ENCODE measurements at regions not wholly inside any gene's neighbourhood (a gene's known extent, or its start where the extent isn't known, plus 50 kb on each side); places are given as distances from the start of the nearest gene placed in this dataset.

- Histone ChIP-seq H3K4me3 (ENCODE audit: extremely low read depth, insufficient read depth, low read length, poor library complexity, severe bottlenecking) (no peak overlapping the region), H3K27ac (ENCODE audit: low read depth, low read length, severe bottlenecking) (no peak overlapping the region), H3K4me1 (ENCODE audit: control insufficient read depth, insufficient read depth, low read length, poor library complexity, severe bottlenecking) (no peaks in the 10 kb centered on the region), H3K36me3 (ENCODE audit: control insufficient read depth, insufficient read depth, low read length) (no peaks in the 10 kb centered on the region), H3K9me3 (ENCODE audit: control insufficient read depth, low read length) (no peaks in the 10 kb centered on the region)
These were observed 159.9 kb upstream of the MEIS2 start for GRCh38 chr15:37260255-37260654.

- Histone ChIP-seq H3K36me3 (ENCODE audit: control insufficient read depth, insufficient read depth, low read length) (no peaks in the 10 kb centered on the region), H3K9me3 (ENCODE audit: control insufficient read depth, low read length) (no peaks in the 10 kb centered on the region), H3K4me1 (ENCODE audit: control insufficient read depth, insufficient read depth, low read length, poor library complexity, severe bottlenecking) (no peaks in the 10 kb centered on the region), H3K4me3 (ENCODE audit: extremely low read depth, insufficient read depth, low read length, poor library complexity, severe bottlenecking) (no peak overlapping the region), H3K27ac (ENCODE audit: low read depth, low read length, severe bottlenecking) (no peak overlapping the region)
- WGBS, 2 experiments (ENCODE audit: insufficient coverage in 2 of 2) = 92 to 100% methylated on average over 1 of the region's 4 CpGs
These were observed 161.3 kb upstream of the MEIS2 start for GRCh38 chr15:37261685-37262084.

- no peak overlapping the region for H3K4me3 ChIP-seq (ENCODE audit: extremely low read depth, insufficient read depth, low read length, poor library complexity, severe bottlenecking)
- no peaks in the 10 kb centered on the region for H3K9me3 ChIP-seq (ENCODE audit: control insufficient read depth, low read length)
- H3K27ac ChIP-seq (ENCODE audit: low read depth, low read length, severe bottlenecking) = no peak overlapping the region
- H3K4me1 ChIP-seq (ENCODE audit: control insufficient read depth, insufficient read depth, low read length, poor library complexity, severe bottlenecking) = no peaks in the 10 kb centered on the region
- H3K36me3 ChIP-seq (ENCODE audit: control insufficient read depth, insufficient read depth, low read length) = no peaks in the 10 kb centered on the region
- 91 to 100% methylated on average over 1 of the region's 3 CpGs for WGBS, 2 experiments (ENCODE audit: insufficient coverage in 2 of 2)
These were observed 162.7 kb upstream of the MEIS2 start for GRCh38 chr15:37262922-37263608.

- Histone ChIP-seq H3K36me3 (ENCODE audit: control insufficient read depth, insufficient read depth, low read length) (no peaks in the 10 kb centered on the region), H3K27ac (ENCODE audit: low read depth, low read length, severe bottlenecking) (no peak overlapping the region), H3K4me3 (ENCODE audit: extremely low read depth, insufficient read depth, low read length, poor library complexity, severe bottlenecking) (no peak overlapping the region), H3K9me3 (ENCODE audit: control insufficient read depth, low read length) (no peaks in the 10 kb centered on the region), H3K4me1 (ENCODE audit: control insufficient read depth, insufficient read depth, low read length, poor library complexity, severe bottlenecking) (no peaks in the 10 kb centered on the region)
- WGBS, 2 experiments (ENCODE audit: insufficient coverage in 2 of 2) = 58 to 100% methylated on average over 1 to 3 of the region's 3 CpGs
These were observed 188.9 kb upstream of the MEIS2 start for GRCh38 chr15:37289109-37289765.

GRCh38 chr15:37291920-37292319 lies 191.6 kb upstream of the MEIS2 start:
- no CpG with 5 or more reads among the region's 1 CpG for WGBS, 2 experiments (ENCODE audit: insufficient coverage in 2 of 2)
- H3K27ac ChIP-seq (ENCODE audit: low read depth, low read length, severe bottlenecking) = no peak overlapping the region

GRCh38 chr15:37298271-37298670 lies 197.9 kb upstream of the MEIS2 start:
- 71 to 100% methylated on average over 1 of the region's 1 CpG for WGBS, 2 experiments (ENCODE audit: insufficient coverage in 2 of 2)
- no peaks in the 10 kb centered on the region for H3K9me3 ChIP-seq (ENCODE audit: control insufficient read depth, low read length)
- H3K4me1 ChIP-seq (ENCODE audit: control insufficient read depth, insufficient read depth, low read length, poor library complexity, severe bottlenecking) = no peaks in the 10 kb centered on the region
- H3K36me3 ChIP-seq (ENCODE audit: control insufficient read depth, insufficient read depth, low read length) = no peaks in the 10 kb centered on the region
- H3K4me3 ChIP-seq (ENCODE audit: extremely low read depth, insufficient read depth, low read length, poor library complexity, severe bottlenecking) = no peak overlapping the region
- no peak overlapping the region for H3K27ac ChIP-seq (ENCODE audit: low read depth, low read length, severe bottlenecking)

More at GRCh38 chr15:37291920-37292319, 191.6 kb upstream of the MEIS2 start:
- H3K9me3 ChIP-seq (ENCODE audit: control insufficient read depth, low read length) = no peaks in the 10 kb centered on the region
- H3K4me1 ChIP-seq (ENCODE audit: control insufficient read depth, insufficient read depth, low read length, poor library complexity, severe bottlenecking) = no peaks in the 10 kb centered on the region
- no peak overlapping the region for H3K4me3 ChIP-seq (ENCODE audit: extremely low read depth, insufficient read depth, low read length, poor library complexity, severe bottlenecking)
- no peaks in the 10 kb centered on the region for H3K36me3 ChIP-seq (ENCODE audit: control insufficient read depth, insufficient read depth, low read length)

- 85% methylated on average over 2 of the region's 3 CpGs; no CpG with 5 or more reads in 1 of the 2 experiments for WGBS, 2 experiments (ENCODE audit: insufficient coverage in 2 of 2)
- Histone ChIP-seq H3K9me3 (ENCODE audit: control insufficient read depth, low read length) (no peaks in the 10 kb centered on the region), H3K4me1 (ENCODE audit: control insufficient read depth, insufficient read depth, low read length, poor library complexity, severe bottlenecking) (no peaks in the 10 kb centered on the region), H3K27ac (ENCODE audit: low read depth, low read length, severe bottlenecking) (no peak overlapping the region), H3K4me3 (ENCODE audit: extremely low read depth, insufficient read depth, low read length, poor library complexity, severe bottlenecking) (no peak overlapping the region), H3K36me3 (ENCODE audit: control insufficient read depth, insufficient read depth, low read length) (no peaks in the 10 kb centered on the region)
These were observed 239.1 kb upstream of the MEIS2 start for GRCh38 chr15:37339437-37339836.

- Histone ChIP-seq H3K9me3 (ENCODE audit: control insufficient read depth, low read length) (no peaks in the 10 kb centered on the region), H3K36me3 (ENCODE audit: control insufficient read depth, insufficient read depth, low read length) (no peaks in the 10 kb centered on the region), H3K27ac (ENCODE audit: low read depth, low read length, severe bottlenecking) (no peak overlapping the region), H3K4me3 (ENCODE audit: extremely low read depth, insufficient read depth, low read length, poor library complexity, severe bottlenecking) (no peak overlapping the region), H3K4me1 (ENCODE audit: control insufficient read depth, insufficient read depth, low read length, poor library complexity, severe bottlenecking) (no peaks in the 10 kb centered on the region)
- WGBS, 2 experiments (ENCODE audit: insufficient coverage in 2 of 2) = 94 to 96% methylated on average over 2 of the region's 3 CpGs
These were observed 239.5 kb upstream of the MEIS2 start for GRCh38 chr15:37339856-37340255.

- H3K4me3 ChIP-seq (ENCODE audit: extremely low read depth, insufficient read depth, low read length, poor library complexity, severe bottlenecking) = no peak overlapping the region
- H3K4me1 ChIP-seq (ENCODE audit: control insufficient read depth, insufficient read depth, low read length, poor library complexity, severe bottlenecking) = no peaks in the 10 kb centered on the region
- WGBS, 2 experiments (ENCODE audit: insufficient coverage in 2 of 2) = 90% methylated on average over 1 of the region's 2 CpGs; no CpG with 5 or more reads in 1 of the 2 experiments
- H3K36me3 ChIP-seq (ENCODE audit: control insufficient read depth, insufficient read depth, low read length) = no peaks in the 10 kb centered on the region
- H3K9me3 ChIP-seq (ENCODE audit: control insufficient read depth, low read length) = no peaks in the 10 kb centered on the region
- no peak overlapping the region for H3K27ac ChIP-seq (ENCODE audit: low read depth, low read length, severe bottlenecking)
These were observed 240.1 kb upstream of the MEIS2 start for GRCh38 chr15:37340438-37340837.

- Histone ChIP-seq H3K4me1 (ENCODE audit: control insufficient read depth, insufficient read depth, low read length, poor library complexity, severe bottlenecking) (no peaks in the 10 kb centered on the region), H3K4me3 (ENCODE audit: extremely low read depth, insufficient read depth, low read length, poor library complexity, severe bottlenecking) (no peak overlapping the region), H3K36me3 (ENCODE audit: control insufficient read depth, insufficient read depth, low read length) (no peaks in the 10 kb centered on the region), H3K27ac (ENCODE audit: low read depth, low read length, severe bottlenecking) (no peak overlapping the region), H3K9me3 (ENCODE audit: control insufficient read depth, low read length) (no peaks in the 10 kb centered on the region)
- WGBS, 2 experiments (ENCODE audit: insufficient coverage in 2 of 2) = 82 to 83% methylated on average over 3 to 7 of the region's 8 CpGs
These were observed 258.9 kb upstream of the MEIS2 start for GRCh38 chr15:37359101-37359892.

All from mesodermal cell (in vitro differentiated cells).